ENCODE measurements at regions not wholly inside any gene's neighbourhood (a gene's known extent, or its start where the extent isn't known, plus 50 kb on each side); places are given as distances from the start of the nearest gene placed in this dataset.

- Histone ChIP-seq H3K9me3 (ENCODE audit: control insufficient read depth, insufficient read depth, low read depth, low read length) (no peaks in the 10 kb centered on the region), H3K36me3 (ENCODE audit: control insufficient read depth in 2 of 2, insufficient read depth in 1 of 2, low read length in 2 of 2) (no peaks in the 10 kb centered on the region), H3K4me1 (ENCODE audit: control insufficient read depth, insufficient read depth, low read length) (no peaks in the 10 kb centered on the region), H3K4me3 (ENCODE audit: low read depth, low read length) (no peak overlapping the region), H3K27ac (ENCODE audit: extremely low read depth, low read depth, low read length) (no peak overlapping the region)
- POLR2A ChIA-PET, result no interaction called here
- CTCF ChIA-PET, result interaction anchor here (0.8 kb wide), 1 partner anchor 535 kb away, joined by 3 read pairs; no protein-coding TSS in a partner anchor
- TF ChIP-seq PBX3 (CRISPR knock-in tag; IDR thresholded peaks at IDR 0.05) (no peak), ZNF211 (tag by site-specific recombination; IDR thresholded peaks at IDR 0.05; ENCODE audit: low read depth) (no peak), ZNF76 (tag by site-specific recombination; IDR thresholded peaks at IDR 0.05; ENCODE audit: borderline replicate concordance, low read depth) (no peak), TRIM28 (IDR thresholded peaks at IDR 0.05; ENCODE audit: borderline replicate concordance, low read length) (no peak), GLIS2 (tag by site-specific recombination; IDR thresholded peaks at IDR 0.05) (no peak), ZNF37A (tag by site-specific recombination; IDR thresholded peaks at IDR 0.05) (no peak), ZBTB7A (tag by site-specific recombination; IDR thresholded peaks at IDR 0.05; ENCODE audit: low read depth) (no peak), ZNF560 (tag by site-specific recombination; IDR thresholded peaks at IDR 0.05; ENCODE audit: borderline replicate concordance) (no peak), KLF7 (tag by site-specific recombination; IDR thresholded peaks at IDR 0.05; ENCODE audit: borderline replicate concordance) (no peak), ZNF510 (tag by site-specific recombination; IDR thresholded peaks at IDR 0.05; ENCODE audit: insufficient replicate concordance) (no peak), ZNF645 (tag by site-specific recombination; IDR thresholded peaks at IDR 0.05) (no peak), BCL11A (tag by site-specific recombination; IDR thresholded peaks at IDR 0.05; ENCODE audit: low read depth) (no peak), ZNF571 (tag by site-specific recombination; IDR thresholded peaks at IDR 0.05) (no peak), PRDM6 (tag by site-specific recombination; IDR thresholded peaks at IDR 0.05) (no peak)
These were observed 294.7 kb upstream of the SLC30A5 start for GRCh38 chr5:68798877-68799843.

- Histone ChIP-seq H3K9me3 (ENCODE audit: control insufficient read depth, insufficient read depth, low read depth, low read length) (no peaks in the 10 kb centered on the region), H3K27ac (ENCODE audit: extremely low read depth, low read depth, low read length) (no peak overlapping the region), H3K4me1 (ENCODE audit: control insufficient read depth, insufficient read depth, low read length) (no peaks in the 10 kb centered on the region), H3K36me3 (ENCODE audit: control insufficient read depth in 2 of 2, insufficient read depth in 1 of 2, low read length in 2 of 2) (no peaks in the 10 kb centered on the region), H3K4me3 (ENCODE audit: low read depth, low read length) (no peak overlapping the region)
- CTCF ChIA-PET, result no interaction called here
- POLR2A ChIA-PET, result no interaction called here
- TF ChIP-seq PRDM2 (tag by site-specific recombination; IDR thresholded peaks at IDR 0.05; ENCODE audit: borderline replicate concordance) (no peak), ZNF404 (tag by site-specific recombination; IDR thresholded peaks at IDR 0.05) (no peak), KLF16 (tag by site-specific recombination; IDR thresholded peaks at IDR 0.05) (no peak), BCL6B (tag by site-specific recombination; IDR thresholded peaks at IDR 0.05) (no peak), ZFP69B (tag by site-specific recombination; IDR thresholded peaks at IDR 0.05) (no peak), ZNF274 (IDR thresholded peaks at IDR 0.05; ENCODE audit: low read length) (no peak), ZNF274 (tag by site-specific recombination; IDR thresholded peaks at IDR 0.05; ENCODE audit: borderline replicate concordance) (no peak), ZNF354C (tag by site-specific recombination; IDR thresholded peaks at IDR 0.05; ENCODE audit: borderline replicate concordance, low read depth) (no peak), ZNF558 (tag by site-specific recombination; IDR thresholded peaks at IDR 0.05) (no peak)
These were observed 291.4 kb upstream of the SLC30A5 start for GRCh38 chr5:68802430-68802829.
